SIG-M5 (cell line): ENCODE measurements at regions not wholly inside any gene's neighbourhood (a gene's known extent, or its start where the extent isn't known, plus 50 kb on each side); places are given as distances from the start of the nearest gene placed in this dataset.
"Not testable (repeated sequence)": the region's sequence is repeated elsewhere in the genome, so short reads cannot be mapped to it uniquely, and the experiment has no call there.

ENCODE experiments used
- DNase-seq: peaks from one replicate; lab custom pipeline; 2025; lab: John Stamatoyannopoulos, UW

GRCh38 chr10:131020775-131021174 is 290.7 kb downstream of the TCERG1L start:
- no peak for DNase-seq

GRCh38 chr10:131021246-131021895 is 290.1 kb downstream of the TCERG1L start:
- DNase-seq = no peak

- DNase-seq = no peak
These were observed 289.6 kb downstream of the TCERG1L start for GRCh38 chr10:131021969-131022368.

GRCh38 chr10:131022369-131022768 is 289.2 kb downstream of the TCERG1L start:
- no peak for DNase-seq

- DNase-seq = no peak
These were observed 288.5 kb downstream of the TCERG1L start for GRCh38 chr10:131022981-131023380.

GRCh38 chr10:131024259-131025131 is 287.0 kb downstream of the TCERG1L start:
- DNase-seq = no peak

- no peak for DNase-seq
These were observed 286.2 kb downstream of the TCERG1L start for GRCh38 chr10:131025333-131025732.

- no peak for DNase-seq
These were observed 284.3 kb downstream of the TCERG1L start for GRCh38 chr10:131027256-131027655.

GRCh38 chr10:131031346-131031745 is 280.2 kb downstream of the TCERG1L start:
- no peak for DNase-seq

- DNase-seq = no peak
These were observed 279.0 kb downstream of the TCERG1L start for GRCh38 chr10:131032329-131033165.

- DNase-seq = no peak
These were observed 278.1 kb downstream of the TCERG1L start for GRCh38 chr10:131033166-131034085.

GRCh38 chr10:131034451-131034850 is 277.1 kb downstream of the TCERG1L start:
- DNase-seq = no peak

- no peak for DNase-seq
These were observed 275.7 kb downstream of the TCERG1L start for GRCh38 chr10:131035779-131036178.

GRCh38 chr10:131038056-131038455 is 273.5 kb downstream of the TCERG1L start:
- no peak for DNase-seq

GRCh38 chr10:131041031-131041430 is 270.5 kb downstream of the TCERG1L start:
- DNase-seq = no peak

- no peak for DNase-seq
These were observed 270.1 kb downstream of the TCERG1L start for GRCh38 chr10:131041441-131041840.

GRCh38 chr10:131042015-131042414 is 269.5 kb downstream of the TCERG1L start:
- DNase-seq = not testable (repeated sequence)
